NCI-H82 treated with DMSO at 0.1 percent for 48 hours (cell line): ENCODE measurements at regions not wholly inside any gene's neighbourhood (a gene's known extent, or its start where the extent isn't known, plus 50 kb on each side); places are given as distances from the start of the nearest gene placed in this dataset.
"Not testable (repeated sequence)": the region's sequence is repeated elsewhere in the genome, so short reads cannot be mapped to it uniquely, and the experiment has no call there.

Experiments
- DNase-seq: peaks from one replicate; lab custom pipeline; 2025; ENCODE audit not compliant: unreplicated experiment; lab: John Stamatoyannopoulos, UW

GRCh38 chr12:87015352-87015751 lies 759.2 kb upstream of the MGAT4C start:
- no peak for DNase-seq

- DNase-seq = no peak
These were observed 752.7 kb upstream of the MGAT4C start for GRCh38 chr12:87008785-87009384.

- no peak for DNase-seq
These were observed 744.9 kb upstream of the MGAT4C start for GRCh38 chr12:87001102-87001501.

- no peak for DNase-seq
These were observed 729.1 kb upstream of the MGAT4C start for GRCh38 chr12:86985298-86985697.

GRCh38 chr12:86970595-86970994 lies 714.4 kb upstream of the MGAT4C start:
- not testable (repeated sequence) for DNase-seq

- DNase-seq = no peak
These were observed 703.7 kb upstream of the MGAT4C start for GRCh38 chr12:86959766-86960458.

GRCh38 chr12:86950444-86950843 lies 694.3 kb upstream of the MGAT4C start:
- DNase-seq = no peak

- no peak for DNase-seq
These were observed 693.9 kb upstream of the MGAT4C start for GRCh38 chr12:86950043-86950442.

- DNase-seq = no peak
These were observed 692.7 kb upstream of the MGAT4C start for GRCh38 chr12:86948851-86949250.

GRCh38 chr12:86945685-86946196 lies 689.5 kb upstream of the MGAT4C start:
- DNase-seq = no peak

GRCh38 chr12:86944197-86944819 lies 688.1 kb upstream of the MGAT4C start:
- not testable (repeated sequence) for DNase-seq

- DNase-seq = no peak
These were observed 675.5 kb upstream of the MGAT4C start for GRCh38 chr12:86931714-86932113.

- DNase-seq = no peak
These were observed 673.8 kb upstream of the MGAT4C start for GRCh38 chr12:86929962-86930361.

- DNase-seq = no peak
These were observed 660.9 kb upstream of the MGAT4C start for GRCh38 chr12:86917121-86917520.

- DNase-seq = no peak
These were observed 658.5 kb upstream of the MGAT4C start for GRCh38 chr12:86914721-86915120.

GRCh38 chr12:86911973-86912372 lies 655.8 kb upstream of the MGAT4C start:
- no peak for DNase-seq

GRCh38 chr12:86903159-86903558 lies 647.0 kb upstream of the MGAT4C start:
- DNase-seq = no peak

GRCh38 chr12:86860776-86861175 lies 604.6 kb upstream of the MGAT4C start:
- DNase-seq = no peak

- no peak for DNase-seq
These were observed 596.3 kb upstream of the MGAT4C start for GRCh38 chr12:86852451-86852850.

- no peak for DNase-seq
These were observed 582.5 kb upstream of the MGAT4C start for GRCh38 chr12:86838711-86839110.

- DNase-seq = no peak
These were observed 582.1 kb upstream of the MGAT4C start for GRCh38 chr12:86838260-86838659.

- DNase-seq = no peak
These were observed 581.1 kb upstream of the MGAT4C start for GRCh38 chr12:86837246-86837645.
